ENCODE measurements at regions not wholly inside any gene's neighbourhood (a gene's known extent, or its start where the extent isn't known, plus 50 kb on each side); places are given as distances from the start of the nearest gene placed in this dataset.

DNA sequence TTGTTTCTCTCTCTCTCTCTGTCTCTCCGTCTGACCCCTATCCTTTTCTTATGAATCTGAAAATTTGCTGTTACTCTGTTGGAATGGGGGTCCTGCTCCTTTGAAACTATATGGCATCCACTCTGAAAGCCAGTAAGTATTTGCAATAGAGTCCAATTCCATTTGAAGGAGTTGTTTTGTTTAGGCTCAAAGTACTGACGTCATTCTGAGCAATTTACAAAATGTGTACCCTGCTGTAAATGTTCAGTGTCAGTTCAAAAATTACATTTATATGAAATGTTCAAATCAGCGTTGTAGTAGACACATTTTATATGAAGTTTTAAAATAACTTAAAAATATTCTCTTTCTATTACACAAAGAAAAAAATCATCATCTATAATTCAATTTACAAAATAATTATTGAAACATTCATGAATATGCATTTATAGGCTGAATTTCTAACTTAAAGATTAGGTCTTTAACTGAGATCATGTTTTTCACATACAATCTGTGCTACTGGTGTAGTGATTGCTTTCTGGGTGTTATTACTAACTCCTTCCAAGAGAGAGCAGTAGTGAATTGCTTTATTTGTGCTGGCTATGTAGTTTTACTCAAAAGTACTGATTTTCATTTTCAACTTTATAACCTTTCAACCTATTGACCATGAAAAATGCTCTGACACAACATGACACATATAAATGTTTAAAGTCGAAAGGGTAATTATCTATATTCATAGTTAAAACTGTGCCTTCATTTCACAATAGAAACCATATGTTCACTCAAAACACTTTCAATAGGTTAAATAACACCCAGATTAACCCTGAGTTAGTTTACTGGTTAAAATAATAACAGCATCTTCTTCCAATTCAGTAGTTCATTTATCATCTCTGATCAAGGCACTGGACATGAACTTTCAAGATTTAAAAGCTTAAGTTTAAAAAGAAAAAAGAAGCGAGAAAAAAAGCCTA, 253.1 kb upstream of the ADGRL4 start:
- no peaks in the 10 kb centered on the region for H3K36me3 ChIP-seq
- no peak for DNase-seq
- H3K4me3 ChIP-seq: no peak overlapping the region
- no peak overlapping the region for H3K27ac ChIP-seq
- H3K4me1 ChIP-seq: no peaks in the 10 kb centered on the region
- intact Hi-C loops (cut with DNase I): no loop called here
- no peaks in the 10 kb centered on the region for H3K9me3 ChIP-seq
- WGBS, 2 donors: 50 to 53% methylated on average over 5 of the region's 5 CpGs
- no peak for TF ChIP-seq POLR2A (IDR thresholded peaks at IDR 0.05)
- TF ChIP-seq, protein P1, sequence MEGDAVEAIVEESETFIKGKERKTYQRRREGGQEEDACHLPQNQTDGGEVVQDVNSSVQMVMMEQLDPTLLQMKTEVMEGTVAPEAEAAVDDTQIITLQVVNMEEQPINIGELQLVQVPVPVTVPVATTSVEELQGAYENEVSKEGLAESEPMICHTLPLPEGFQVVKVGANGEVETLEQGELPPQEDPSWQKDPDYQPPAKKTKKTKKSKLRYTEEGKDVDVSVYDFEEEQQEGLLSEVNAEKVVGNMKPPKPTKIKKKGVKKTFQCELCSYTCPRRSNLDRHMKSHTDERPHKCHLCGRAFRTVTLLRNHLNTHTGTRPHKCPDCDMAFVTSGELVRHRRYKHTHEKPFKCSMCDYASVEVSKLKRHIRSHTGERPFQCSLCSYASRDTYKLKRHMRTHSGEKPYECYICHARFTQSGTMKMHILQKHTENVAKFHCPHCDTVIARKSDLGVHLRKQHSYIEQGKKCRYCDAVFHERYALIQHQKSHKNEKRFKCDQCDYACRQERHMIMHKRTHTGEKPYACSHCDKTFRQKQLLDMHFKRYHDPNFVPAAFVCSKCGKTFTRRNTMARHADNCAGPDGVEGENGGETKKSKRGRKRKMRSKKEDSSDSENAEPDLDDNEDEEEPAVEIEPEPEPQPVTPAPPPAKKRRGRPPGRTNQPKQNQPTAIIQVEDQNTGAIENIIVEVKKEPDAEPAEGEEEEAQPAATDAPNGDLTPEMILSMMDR (IDR thresholded peaks at IDR 0.05): peak in 1 of 6 experiments; percentile 21
- H3K27me3 ChIP-seq: no peaks in the 10 kb centered on the region

DNA sequence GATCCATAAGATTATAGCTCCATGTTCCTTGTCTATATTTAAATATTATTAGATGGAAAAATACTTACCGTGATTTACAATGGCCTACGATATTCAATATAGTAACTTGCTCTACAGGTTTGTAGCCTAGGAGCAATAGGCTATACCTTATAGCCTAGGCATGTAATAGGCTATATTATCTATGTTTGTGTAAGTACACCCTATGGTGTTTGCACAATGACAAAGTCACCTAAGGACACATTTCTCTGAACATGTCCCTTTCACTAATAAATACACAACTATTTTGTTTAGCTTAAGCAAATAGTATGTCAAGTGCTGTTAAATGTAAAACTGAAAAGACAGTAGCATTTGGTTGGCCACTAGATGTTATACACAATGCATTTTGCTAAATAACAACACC, 248.9 kb upstream of the ADGRL4 start:
- WGBS, 2 donors: 55 to 68% methylated on average over 2 of the region's 2 CpGs
- DNase-seq: no peak
- Histone ChIP-seq H3K9me3 (no peaks in the 10 kb centered on the region), H3K27ac (no peak overlapping the region), H3K36me3 (no peaks in the 10 kb centered on the region), H3K27me3 (no peaks in the 10 kb centered on the region), H3K4me1 (no peaks in the 10 kb centered on the region), H3K4me3 (no peak overlapping the region)
- no peak for TF ChIP-seq POLR2A (IDR thresholded peaks at IDR 0.05)
- intact Hi-C loops (cut with DNase I): no loop called here

DNA sequence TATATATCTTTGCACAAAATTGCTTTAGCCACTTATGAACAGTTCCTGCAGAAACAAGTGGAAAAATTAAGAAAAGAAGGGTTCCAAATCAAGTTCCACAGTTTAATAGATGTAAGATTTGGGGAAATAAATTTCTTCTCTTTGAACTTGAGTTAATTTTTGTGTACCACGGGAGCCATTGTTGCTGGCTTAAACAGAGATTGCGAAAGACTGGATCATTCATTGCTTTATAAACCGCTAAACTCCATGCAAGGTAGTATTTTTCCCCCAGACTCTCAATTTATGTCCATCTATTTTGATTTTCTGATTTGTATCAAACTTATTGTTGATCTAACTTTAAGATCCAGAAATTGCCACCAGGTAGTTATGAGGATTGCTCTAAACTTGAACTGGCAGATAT, 246.1 kb upstream of the ADGRL4 start:
- 84 to 86% methylated on average over 3 of the region's 3 CpGs for WGBS, 2 donors
- H3K4me1 ChIP-seq: no peaks in the 10 kb centered on the region
- DNase-seq: no peak
- no peaks in the 10 kb centered on the region for H3K36me3 ChIP-seq
- intact Hi-C loops (cut with DNase I): no loop called here
- H3K9me3 ChIP-seq: no peaks in the 10 kb centered on the region
- TF ChIP-seq, protein P1 (IDR thresholded peaks at IDR 0.05): no peak
- no peak for TF ChIP-seq POLR2A (IDR thresholded peaks at IDR 0.05)
- H3K27ac ChIP-seq: no peak overlapping the region
- no peak overlapping the region for H3K4me3 ChIP-seq
- no peaks in the 10 kb centered on the region for H3K27me3 ChIP-seq

DNA sequence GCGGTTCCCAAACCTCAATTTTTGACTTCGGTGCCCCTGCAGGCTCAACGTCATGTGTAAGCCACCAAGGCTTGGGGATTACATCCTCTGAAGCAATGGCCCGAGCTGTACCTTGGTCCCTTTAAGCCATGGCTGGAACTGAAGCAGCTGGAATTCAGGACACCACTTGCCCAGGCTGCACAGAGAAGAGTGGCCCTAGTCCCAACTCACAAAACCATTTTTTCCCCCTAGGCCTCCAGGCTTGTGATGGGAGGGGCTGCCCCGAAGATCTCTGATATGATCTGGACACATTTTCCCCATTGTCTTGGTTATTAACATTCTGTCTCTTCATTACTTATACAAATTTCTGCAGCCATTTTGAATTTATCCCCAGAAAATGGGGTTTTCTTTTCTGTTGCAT, 233.3 kb upstream of the ADGRL4 start:
- H3K4me1 ChIP-seq: no peaks in the 10 kb centered on the region
- intact Hi-C loops (cut with DNase I): no loop called here
- no peak overlapping the region for H3K27ac ChIP-seq
- no peak overlapping the region for H3K4me3 ChIP-seq
- TF ChIP-seq POLR2A (IDR thresholded peaks at IDR 0.05): no peak
- TF ChIP-seq, protein P1 (IDR thresholded peaks at IDR 0.05): no peak
- no peaks in the 10 kb centered on the region for H3K27me3 ChIP-seq
- 86 to 87% methylated on average over 5 of the region's 5 CpGs for WGBS, 2 donors
- H3K36me3 ChIP-seq: no peaks in the 10 kb centered on the region
- H3K9me3 ChIP-seq: peaks cover 0 to 5% (median 0%) of the 10 kb centered on the region in 3 donors
- DNase-seq: no peak

DNA sequence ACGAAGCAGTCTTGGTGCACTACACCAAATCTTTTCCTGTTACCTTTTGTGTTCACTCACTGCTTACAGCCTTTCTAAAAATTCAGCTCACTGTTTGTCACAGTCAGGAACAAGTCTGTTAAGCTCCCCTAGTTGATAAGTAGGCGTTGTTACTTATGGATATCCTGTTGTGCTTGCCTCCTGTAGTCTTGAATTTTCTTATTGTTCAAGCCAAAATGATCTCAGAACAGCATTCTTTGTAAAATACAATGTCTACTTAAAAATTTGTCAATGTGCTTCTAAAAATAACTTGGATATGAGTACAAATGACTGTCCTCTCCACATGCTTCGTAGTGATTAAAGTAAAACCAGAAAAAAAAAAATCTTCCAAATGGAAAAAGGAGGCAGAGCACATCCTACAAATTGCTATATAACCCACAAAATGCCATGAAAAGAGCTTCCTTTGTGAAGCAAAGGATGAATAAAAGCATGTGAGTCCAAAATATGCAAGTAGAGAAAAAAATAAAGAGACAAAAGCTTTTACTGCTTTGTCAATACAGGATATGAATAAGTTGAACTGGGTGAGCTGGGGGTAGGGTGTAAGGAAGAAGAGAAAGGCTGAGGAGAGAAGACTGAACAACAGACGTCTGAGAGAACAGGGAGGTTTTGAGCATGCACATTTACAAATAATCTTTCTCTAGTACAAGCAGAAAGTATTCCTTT, 228.9 kb upstream of the ADGRL4 start:
- intact Hi-C loops (cut with DNase I): no loop called here
- 16 to 24% methylated on average over 4 of the region's 4 CpGs for WGBS, 2 donors

More for the DNA sequence above, 228.9 kb upstream of the ADGRL4 start:
- DNase-seq: no peak
- Histone ChIP-seq H3K27me3 (no peaks in the 10 kb centered on the region), H3K4me3 (no peak overlapping the region), H3K4me1 (no peaks in the 10 kb centered on the region), H3K36me3 (no peaks in the 10 kb centered on the region), H3K9me3 (peaks cover 0 to 5% (median 0%) of the 10 kb centered on the region in 3 donors), H3K27ac (no peak overlapping the region)
- TF ChIP-seq, protein P1 (IDR thresholded peaks at IDR 0.05): no peak
- TF ChIP-seq POLR2A (IDR thresholded peaks at IDR 0.05): no peak
